HCT116 (cell line): ENCODE measurements at regions not wholly inside any gene's neighbourhood (a gene's known extent, or its start where the extent isn't known, plus 50 kb on each side); places are given as distances from the start of the nearest gene placed in this dataset.

ENCODE experiments used
- ATAC-seq: fragments of 200-7000 bp; cut with Tn5 transposase; 2 replicates; pipeline ENCODE4 v1.9.1; 2020; ENCODE audit warnings: mild to moderate bottlenecking, moderate library complexity
- BruUV-seq: library from RNA; stranded (reverse); fragments of 400-500 nt; replicated peaks from 2 replicates; lab custom pipeline; 2021; lab: Mats Ljungman, UMichigan
- CTCF ChIA-PET: fragments of 300-600 bp; sonication (Branson Sonifier 250); formaldehyde crosslinking; loops from one replicate; lab custom pipeline; 2021; ENCODE audit warnings: antibody characterized with exemption; lab: Charles Lee
- POLR2A ChIA-PET: fragments of 300-600, 350-600 bp; sonication (Branson Sonifier 250); formaldehyde crosslinking; loops from one replicate; lab custom pipeline; 2021; ENCODE audit warnings: antibody characterized with exemption; lab: Charles Lee
- RAD21 ChIA-PET, 2 experiments: fragments of 300-600 bp; sonication (Branson Sonifier 250); formaldehyde crosslinking; loops; one replicate each; lab custom pipeline; 2023; ENCODE audit warnings: low total read pairs in 2 of 2; ENCODE audit not compliant: uncharacterized antibody in 2 of 2, unreplicated experiment in 2 of 2, low non-redundant PET in 1 of 2; lab: Charles Lee
- DNase-seq: peaks from one replicate; pipeline ENCODE4 v3.0.0-alpha.2; 2010; ENCODE audit warnings: low read depth, low spot score
- H2AFZ ChIP-seq: fragments of 200-600 bp; shearing (Covaris generic), sonication (generic); 2 replicates; pipeline ENCODE4 v1.6.1; 2017; ENCODE audit warnings: low read depth, mixed run types, mixed read lengths, antibody characterized with exemption, low read length; ENCODE audit not compliant: poor library complexity, severe bottlenecking
- H3K27ac ChIP-seq: 2 replicates; pipeline ENCODE4 v1.5.1; 2012; ENCODE audit warnings: low read depth, low read length
- H3K27me3 ChIP-seq: fragments of 200-600 bp; sonication (generic); 2 replicates; pipeline ENCODE4 v1.6.1; 2016; ENCODE audit warnings: mixed run types, low read length, mixed read lengths; ENCODE audit not compliant: insufficient read depth
- H3K36me3 ChIP-seq, 2 experiments: fragments of 200-500 bp in 1 of 2; fragments of 200-600 bp in 1 of 2; sonication (Bioruptor generic) in 1 of 2; sonication (generic) in 1 of 2; 2 replicates each; pipeline versions ENCODE4 v1.5.1 to v1.6.1; 2014 to 2016; ENCODE audit warnings: low read length in 2 of 2, inconsistent platforms in 1 of 2, mixed read lengths in 1 of 2, mixed run types in 1 of 2; ENCODE audit not compliant: insufficient read depth in 2 of 2, control insufficient read depth in 1 of 2
- H3K4me1 ChIP-seq, 2 experiments: fragments of 200-600 bp in 1 of 2; sonication (generic) in 1 of 2; 2 replicates each; pipeline versions ENCODE4 v1.5.1 to v1.6.1; 2012 to 2017; ENCODE audit warnings: low read length in 2 of 2, inconsistent platforms in 1 of 2, mild to moderate bottlenecking in 1 of 2, mixed read lengths in 1 of 2, mixed run types in 1 of 2, moderate library complexity in 1 of 2; ENCODE audit not compliant: insufficient read depth in 2 of 2, control insufficient read depth in 1 of 2
- H3K4me2 ChIP-seq: fragments of 200-600 bp; sonication (generic); 2 replicates; pipeline ENCODE4 v1.6.1; 2017; ENCODE audit warnings: mixed run types, low read length, mixed read lengths
- H3K4me3 ChIP-seq, 2 experiments: fragments of 200-600 bp in 1 of 2; sonication (generic) in 1 of 2; replicated peaks in 1 of 2; 2 replicates each; pipeline ENCODE4 v1.5.1; 2011 to 2016; ENCODE audit warnings: low read length in 2 of 2, control low read depth in 1 of 2, low read depth in 1 of 2, mild to moderate bottlenecking in 1 of 2, mixed read lengths in 1 of 2, mixed run types in 1 of 2
- H3K79me2 ChIP-seq: fragments of 200-600 bp; sonication (generic); 2 replicates; pipeline ENCODE4 v1.6.1; 2017; ENCODE audit warnings: mild to moderate bottlenecking, mixed run types, low read length, moderate library complexity, mixed read lengths; ENCODE audit not compliant: insufficient read depth
- H3K9ac ChIP-seq: fragments of 200-600 bp; sonication (generic); 2 replicates; pipeline ENCODE4 v1.6.1; 2016; ENCODE audit warnings: low read length, mixed read lengths
- H3K9me2 ChIP-seq: fragments of 200-600 bp; sonication (generic), shearing (Covaris generic); 2 replicates; pipeline ENCODE4 v1.6.1; 2017; ENCODE audit warnings: mixed run types, mild to moderate bottlenecking, moderate library complexity; ENCODE audit not compliant: insufficient read depth
- H3K9me3 ChIP-seq, 2 experiments: fragments of 200-500 bp in 1 of 2; fragments of 200-600 bp in 1 of 2; sonication (Bioruptor generic) in 1 of 2; sonication (generic) in 1 of 2; 2 replicates each; pipeline ENCODE4 v1.6.1; 2014 to 2017; ENCODE audit warnings: low read length in 2 of 2, mixed read lengths in 2 of 2, inconsistent platforms in 1 of 2, low read depth in 1 of 2, mild to moderate bottlenecking in 1 of 2, mixed run types in 1 of 2, moderate library complexity in 1 of 2; ENCODE audit not compliant: control insufficient read depth in 1 of 2, insufficient read depth in 1 of 2
- H4K20me1 ChIP-seq: fragments of 200-600 bp; sonication (generic), shearing (Covaris generic); 2 replicates; pipeline ENCODE4 v1.6.1; 2017; ENCODE audit warnings: mixed run types, mild to moderate bottlenecking, moderate library complexity; ENCODE audit not compliant: insufficient read depth
- EGR1 ChIP-seq: IDR thresholded peaks from 2 replicates; pipeline ENCODE4 v1.6.1; 2012; ENCODE audit warnings: low read depth
- EZH2 ChIP-seq: fragments of 200-600 bp; sonication (generic); IDR thresholded peaks from 2 replicates; pipeline ENCODE4 v1.6.1; 2017; ENCODE audit warnings: antibody characterized with exemption, mixed run types
- FOSL1 ChIP-seq: IDR thresholded peaks from 2 replicates; pipeline ENCODE4 v1.6.1; 2012; ENCODE audit warnings: low read depth
- MAX ChIP-seq: IDR thresholded peaks from 2 replicates; pipeline ENCODE4 v1.6.1; 2012
- RAD21 ChIP-seq: IDR thresholded peaks from 2 replicates; pipeline ENCODE4 v1.6.1; 2012; ENCODE audit warnings: low read depth, mild to moderate bottlenecking
- SIN3A ChIP-seq: IDR thresholded peaks from 2 replicates; pipeline ENCODE4 v1.6.1; 2012; ENCODE audit warnings: low read depth
- SP1 ChIP-seq: IDR thresholded peaks from 2 replicates; pipeline ENCODE4 v1.6.1; 2012; ENCODE audit warnings: low read depth
- SRF ChIP-seq: IDR thresholded peaks from 2 replicates; pipeline ENCODE4 v1.6.1; 2012; ENCODE audit warnings: low read depth
- TCF7L2 ChIP-seq: IDR thresholded peaks from 2 replicates; pipeline ENCODE4 v1.7.0; 2011; ENCODE audit warnings: borderline replicate concordance, inconsistent platforms; ENCODE audit not compliant: insufficient read depth, insufficient read length; ENCODE audit errors: extremely low read depth
- YY1 ChIP-seq: IDR thresholded peaks from 2 replicates; pipeline ENCODE4 v1.6.1; 2011; ENCODE audit warnings: low read length, low read depth, moderate library complexity, mild to moderate bottlenecking; ENCODE audit not compliant: insufficient replicate concordance; ENCODE audit errors: extremely low read depth
- ZNF274 ChIP-seq: fragments of 200-500 bp; sonication (Bioruptor generic); IDR thresholded peaks from 2 replicates; pipeline ENCODE4 v1.6.1; 2014; ENCODE audit warnings: mild to moderate bottlenecking, low read depth, low read length, inconsistent platforms
- intact Hi-C: fragments of 100-400 bp; cut with micrococcal nuclease; formaldehyde crosslinking; loops from 2 replicates; pipeline ENCODE4 v1.10.0; 2022
- TF ChIP-seq, protein P1 (sequence below): IDR thresholded peaks from 2 replicates; pipeline ENCODE4 v1.6.1; 2011; ENCODE audit warnings: mild to moderate bottlenecking, low read length, moderate library complexity; ENCODE audit not compliant: insufficient replicate concordance; ENCODE audit errors: extremely low read depth
- TF ChIP-seq, protein P2 (sequence below): IDR thresholded peaks from 2 replicates; pipeline ENCODE4 v1.6.1; 2012; ENCODE audit warnings: low read depth

GRCh38 chr1:59149435-59149834 lies 147.5 kb upstream of the FGGY start:
- intact Hi-C loops: loop anchor here (5.0 kb wide), 1 partner anchor 548 kb away; no protein-coding TSS in a partner anchor
- CTCF ChIA-PET: no interaction called here

More at GRCh38 chr1:59149435-59149834, 147.5 kb upstream of the FGGY start:
- H3K27me3 ChIP-seq: no peaks in the 10 kb centered on the region
- ChIA-PET RAD21 (interaction anchor here (0.5 to 0.7 kb wide), 2 partner anchors 35 to 63 kb away, joined by 4 to 6 read pairs; no protein-coding TSS in a partner anchor), POLR2A (no interaction called here)
- no peak overlapping the region for H3K4me2 ChIP-seq
- no peak overlapping the region for H3K27ac ChIP-seq
- H3K9me3 ChIP-seq: no peaks in the 10 kb centered on the region
- H3K36me3 ChIP-seq: no peaks in the 10 kb centered on the region
- no TSS peak for BruUV-seq
- no peak for DNase-seq
- H3K79me2 ChIP-seq: no peaks in the 10 kb centered on the region
- no peak for TF ChIP-seq YY1
- TF ChIP-seq TCF7L2: no peak
- TF ChIP-seq, protein P1, sequence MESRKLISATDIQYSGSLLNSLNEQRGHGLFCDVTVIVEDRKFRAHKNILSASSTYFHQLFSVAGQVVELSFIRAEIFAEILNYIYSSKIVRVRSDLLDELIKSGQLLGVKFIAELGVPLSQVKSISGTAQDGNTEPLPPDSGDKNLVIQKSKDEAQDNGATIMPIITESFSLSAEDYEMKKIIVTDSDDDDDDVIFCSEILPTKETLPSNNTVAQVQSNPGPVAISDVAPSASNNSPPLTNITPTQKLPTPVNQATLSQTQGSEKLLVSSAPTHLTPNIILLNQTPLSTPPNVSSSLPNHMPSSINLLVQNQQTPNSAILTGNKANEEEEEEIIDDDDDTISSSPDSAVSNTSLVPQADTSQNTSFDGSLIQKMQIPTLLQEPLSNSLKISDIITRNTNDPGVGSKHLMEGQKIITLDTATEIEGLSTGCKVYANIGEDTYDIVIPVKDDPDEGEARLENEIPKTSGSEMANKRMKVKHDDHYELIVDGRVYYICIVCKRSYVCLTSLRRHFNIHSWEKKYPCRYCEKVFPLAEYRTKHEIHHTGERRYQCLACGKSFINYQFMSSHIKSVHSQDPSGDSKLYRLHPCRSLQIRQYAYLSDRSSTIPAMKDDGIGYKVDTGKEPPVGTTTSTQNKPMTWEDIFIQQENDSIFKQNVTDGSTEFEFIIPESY: no peak
- TF ChIP-seq SRF: no peak
- no peak for TF ChIP-seq EGR1
- TF ChIP-seq SP1: no peak
- TF ChIP-seq ZNF274: no peak
- no peak for TF ChIP-seq RAD21
- no peak for TF ChIP-seq SIN3A
- TF ChIP-seq MAX: no peak
- TF ChIP-seq FOSL1: no peak
- TF ChIP-seq, protein P2, sequence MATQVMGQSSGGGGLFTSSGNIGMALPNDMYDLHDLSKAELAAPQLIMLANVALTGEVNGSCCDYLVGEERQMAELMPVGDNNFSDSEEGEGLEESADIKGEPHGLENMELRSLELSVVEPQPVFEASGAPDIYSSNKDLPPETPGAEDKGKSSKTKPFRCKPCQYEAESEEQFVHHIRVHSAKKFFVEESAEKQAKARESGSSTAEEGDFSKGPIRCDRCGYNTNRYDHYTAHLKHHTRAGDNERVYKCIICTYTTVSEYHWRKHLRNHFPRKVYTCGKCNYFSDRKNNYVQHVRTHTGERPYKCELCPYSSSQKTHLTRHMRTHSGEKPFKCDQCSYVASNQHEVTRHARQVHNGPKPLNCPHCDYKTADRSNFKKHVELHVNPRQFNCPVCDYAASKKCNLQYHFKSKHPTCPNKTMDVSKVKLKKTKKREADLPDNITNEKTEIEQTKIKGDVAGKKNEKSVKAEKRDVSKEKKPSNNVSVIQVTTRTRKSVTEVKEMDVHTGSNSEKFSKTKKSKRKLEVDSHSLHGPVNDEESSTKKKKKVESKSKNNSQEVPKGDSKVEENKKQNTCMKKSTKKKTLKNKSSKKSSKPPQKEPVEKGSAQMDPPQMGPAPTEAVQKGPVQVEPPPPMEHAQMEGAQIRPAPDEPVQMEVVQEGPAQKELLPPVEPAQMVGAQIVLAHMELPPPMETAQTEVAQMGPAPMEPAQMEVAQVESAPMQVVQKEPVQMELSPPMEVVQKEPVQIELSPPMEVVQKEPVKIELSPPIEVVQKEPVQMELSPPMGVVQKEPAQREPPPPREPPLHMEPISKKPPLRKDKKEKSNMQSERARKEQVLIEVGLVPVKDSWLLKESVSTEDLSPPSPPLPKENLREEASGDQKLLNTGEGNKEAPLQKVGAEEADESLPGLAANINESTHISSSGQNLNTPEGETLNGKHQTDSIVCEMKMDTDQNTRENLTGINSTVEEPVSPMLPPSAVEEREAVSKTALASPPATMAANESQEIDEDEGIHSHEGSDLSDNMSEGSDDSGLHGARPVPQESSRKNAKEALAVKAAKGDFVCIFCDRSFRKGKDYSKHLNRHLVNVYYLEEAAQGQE: no peak
- TF ChIP-seq EZH2: no peak
- no peaks in the 10 kb centered on the region for H4K20me1 ChIP-seq
- peaks cover 10 to 35% of the 10 kb centered on the region in 2 experiments; a peak in 3 of 4 replicates for H3K4me1 ChIP-seq
- no peak overlapping the region for H2AFZ ChIP-seq
- H3K9ac ChIP-seq: no peak overlapping the region
- no peaks in the 10 kb centered on the region for H3K9me2 ChIP-seq
- no peak for ATAC-seq
- no peak overlapping the region for H3K4me3 ChIP-seq
